GM12801 (cell line): ENCODE measurements at regions not wholly inside any gene's neighbourhood (a gene's known extent, or its start where the extent isn't known, plus 50 kb on each side); places are given as distances from the start of the nearest gene placed in this dataset.

Source experiments
- CTCF ChIP-seq: IDR thresholded peaks from one replicate; pipeline ENCODE4 v1.5.1; 2011; ENCODE audit warnings: control low read depth; ENCODE audit not compliant: insufficient read length; ENCODE audit errors: extremely low read depth

- TF ChIP-seq CTCF = no peak
Observed at GRCh38 chr3:27629366-27629765, 92.8 kb downstream of the EOMES start.

DNA sequence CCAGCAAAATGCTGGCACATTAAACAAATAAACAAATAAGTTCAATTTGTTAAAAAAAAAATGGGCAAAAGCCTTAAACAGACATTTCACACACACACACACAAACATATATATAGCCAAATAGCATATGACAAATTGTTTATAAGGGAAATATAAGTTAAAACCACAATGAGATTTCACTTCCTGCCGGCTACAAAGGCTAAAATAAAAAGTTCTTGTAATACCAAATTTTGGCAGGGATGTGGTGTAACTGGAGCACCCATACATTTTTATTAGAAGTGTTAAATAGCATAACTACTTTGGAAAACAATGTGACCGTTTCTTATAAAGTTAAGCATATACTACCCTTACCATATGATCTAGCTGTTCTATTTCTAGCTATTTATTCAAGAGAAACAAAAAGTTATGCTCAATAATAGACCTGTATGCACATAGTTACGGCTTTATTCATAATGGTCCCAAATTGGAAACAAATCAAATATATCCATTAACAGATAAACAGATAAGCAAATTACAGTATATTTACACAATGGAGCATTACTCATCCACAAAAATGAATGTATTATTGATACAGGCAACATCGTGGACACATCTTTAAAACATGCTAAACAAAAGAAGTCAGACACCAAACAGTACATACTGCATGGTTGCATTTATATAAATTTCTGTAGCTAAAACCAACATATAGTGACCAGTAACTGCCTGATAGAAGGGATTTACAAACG is 93.9 kb downstream of the EOMES start:
- TF ChIP-seq CTCF = no peak

DNA sequence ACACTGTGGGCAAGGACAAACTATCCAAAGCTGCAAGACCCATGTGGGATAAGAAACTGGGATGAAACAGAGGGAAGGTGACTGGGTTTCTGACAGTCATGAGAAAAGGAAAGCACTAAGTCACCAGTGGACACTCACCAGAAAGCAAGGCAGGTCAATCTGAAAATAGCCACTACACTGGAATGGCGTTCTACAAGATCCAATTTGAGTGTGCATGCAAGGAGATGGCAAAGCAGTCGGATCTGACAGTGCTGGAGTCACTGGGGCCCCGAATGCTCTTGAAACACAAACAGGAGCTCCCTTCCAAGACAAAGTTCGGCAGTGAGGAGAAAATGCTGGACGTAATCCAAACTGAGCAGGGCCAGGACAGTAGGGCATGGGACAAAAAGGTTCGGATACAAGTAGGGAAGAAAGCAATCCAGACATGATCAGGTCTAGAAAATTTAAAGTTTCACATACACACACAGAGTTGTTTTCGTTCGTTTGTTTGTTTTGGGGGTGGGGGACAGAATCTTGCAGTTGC is 95.5 kb downstream of the EOMES start:
- no peak for TF ChIP-seq CTCF

DNA sequence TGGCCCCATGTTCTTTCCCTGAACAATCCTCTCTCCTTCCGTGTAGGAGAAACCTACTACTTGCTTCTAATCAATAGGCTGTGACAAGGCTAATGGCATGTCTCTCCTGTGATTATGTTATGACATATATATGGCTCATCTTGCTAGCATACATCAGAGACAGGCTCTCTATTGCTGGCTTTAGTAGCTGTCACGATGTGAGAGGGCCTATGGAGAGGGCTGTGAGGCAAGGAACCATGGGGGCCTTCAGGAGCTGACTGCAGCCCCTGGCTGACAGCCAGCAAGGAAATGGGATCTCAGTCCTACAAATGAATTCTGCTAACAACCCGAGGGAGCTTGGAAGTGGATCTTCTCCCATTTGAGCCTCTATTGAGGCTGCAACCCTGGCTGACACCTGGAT is 96.3 kb downstream of the EOMES start:
- no peak for TF ChIP-seq CTCF

- TF ChIP-seq CTCF = no peak
Observed at GRCh38 chr3:27623085-27623753, 98.9 kb downstream of the EOMES start.

GRCh38 chr3:27617552-27617951 is 104.6 kb downstream of the EOMES start:
- no peak for TF ChIP-seq CTCF

GRCh38 chr3:27616031-27616430 is 106.1 kb downstream of the EOMES start:
- TF ChIP-seq CTCF = no peak
